GM12872 (cell line): ENCODE measurements at regions not wholly inside any gene's neighbourhood (a gene's known extent, or its start where the extent isn't known, plus 50 kb on each side); places are given as distances from the start of the nearest gene placed in this dataset.

Experiments used
- TF ChIP-seq, protein P1 (sequence below): IDR thresholded peaks from 3 replicates; pipeline ENCODE4 v1.5.1; 2011; ENCODE audit warnings: low read depth, mild to moderate bottlenecking, low read length, moderate library complexity; ENCODE audit not compliant: insufficient read depth

DNA sequence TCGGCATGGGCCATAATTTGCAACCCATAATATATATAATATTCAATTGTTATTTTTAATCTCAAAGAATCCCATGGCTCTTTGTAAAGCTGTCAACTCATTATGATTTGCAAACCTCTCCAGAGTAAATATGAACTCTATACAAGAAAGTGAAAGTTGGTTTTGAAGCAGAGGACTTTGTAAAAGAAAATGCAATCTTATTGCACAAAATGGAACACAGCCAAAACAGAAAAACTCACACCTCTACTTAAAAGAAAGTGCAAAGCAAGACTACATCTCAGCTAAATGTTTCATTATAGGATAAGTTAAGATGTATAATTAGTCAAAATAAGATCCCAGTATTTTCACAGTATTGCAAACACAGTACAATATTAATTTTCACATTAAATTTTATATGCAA, 111.2 kb upstream of the FLRT2 start:
- TF ChIP-seq, protein P1, sequence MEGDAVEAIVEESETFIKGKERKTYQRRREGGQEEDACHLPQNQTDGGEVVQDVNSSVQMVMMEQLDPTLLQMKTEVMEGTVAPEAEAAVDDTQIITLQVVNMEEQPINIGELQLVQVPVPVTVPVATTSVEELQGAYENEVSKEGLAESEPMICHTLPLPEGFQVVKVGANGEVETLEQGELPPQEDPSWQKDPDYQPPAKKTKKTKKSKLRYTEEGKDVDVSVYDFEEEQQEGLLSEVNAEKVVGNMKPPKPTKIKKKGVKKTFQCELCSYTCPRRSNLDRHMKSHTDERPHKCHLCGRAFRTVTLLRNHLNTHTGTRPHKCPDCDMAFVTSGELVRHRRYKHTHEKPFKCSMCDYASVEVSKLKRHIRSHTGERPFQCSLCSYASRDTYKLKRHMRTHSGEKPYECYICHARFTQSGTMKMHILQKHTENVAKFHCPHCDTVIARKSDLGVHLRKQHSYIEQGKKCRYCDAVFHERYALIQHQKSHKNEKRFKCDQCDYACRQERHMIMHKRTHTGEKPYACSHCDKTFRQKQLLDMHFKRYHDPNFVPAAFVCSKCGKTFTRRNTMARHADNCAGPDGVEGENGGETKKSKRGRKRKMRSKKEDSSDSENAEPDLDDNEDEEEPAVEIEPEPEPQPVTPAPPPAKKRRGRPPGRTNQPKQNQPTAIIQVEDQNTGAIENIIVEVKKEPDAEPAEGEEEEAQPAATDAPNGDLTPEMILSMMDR = no peak

DNA sequence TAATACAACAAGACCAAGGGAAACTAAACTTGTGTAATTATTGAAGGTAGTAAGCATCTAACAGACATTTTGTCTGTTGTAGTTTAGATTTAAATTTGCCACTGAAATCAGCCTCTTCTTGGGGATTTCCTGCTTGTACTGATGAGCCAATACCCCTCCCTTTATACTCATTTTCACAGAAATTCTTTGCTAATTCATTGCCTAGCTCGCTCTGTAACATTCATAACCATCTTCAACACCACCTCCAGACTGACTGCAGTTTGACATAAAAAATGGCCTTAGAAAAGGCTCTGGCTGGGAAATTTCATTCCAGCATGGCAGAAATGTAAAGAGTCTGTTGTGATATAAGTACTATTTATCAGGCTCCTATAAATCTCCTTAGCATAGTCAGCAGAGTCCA, 109.7 kb upstream of the FLRT2 start:
- TF ChIP-seq, protein P1 = no peak

DNA sequence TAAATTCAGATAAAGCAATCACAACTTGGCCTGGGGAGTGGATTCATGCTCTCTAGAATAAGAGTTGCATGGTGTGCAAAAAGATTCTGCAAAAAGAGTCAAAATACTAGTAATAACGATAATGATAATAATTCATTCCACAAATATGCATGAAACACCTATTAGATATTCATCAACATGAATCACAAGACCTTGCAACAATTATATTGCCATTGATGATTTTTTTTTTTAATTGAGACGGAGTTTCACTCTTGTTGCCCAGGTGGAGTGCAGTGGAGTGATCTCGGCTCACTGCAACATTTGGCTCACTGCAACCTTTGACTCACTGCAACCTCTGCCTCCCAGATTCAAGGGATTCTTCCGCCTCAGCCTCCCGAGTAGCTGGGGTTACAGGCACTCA, 109.2 kb upstream of the FLRT2 start:
- TF ChIP-seq, protein P1 = no peak

GRCh38 chr14:85421186-85421877, 108.6 kb upstream of the FLRT2 start:
- TF ChIP-seq, protein P1 = no peak

- TF ChIP-seq, protein P1 = no peak
Measured at GRCh38 chr14:85423889-85424288, 106.1 kb upstream of the FLRT2 start.

GRCh38 chr14:85425507-85425906, 104.4 kb upstream of the FLRT2 start:
- TF ChIP-seq, protein P1 = no peak

- TF ChIP-seq, protein P1 = no peak
Measured at GRCh38 chr14:85426068-85426935, 103.6 kb upstream of the FLRT2 start.
